PC-3 (cell line): ENCODE measurements at regions not wholly inside any gene's neighbourhood (a gene's known extent, or its start where the extent isn't known, plus 50 kb on each side); places are given as distances from the start of the nearest gene placed in this dataset.

Source experiments
- ATAC-seq: fragments of 200-7000 bp; cut with Tn5 transposase; 2 replicates; pipeline ENCODE4 v1.9.1; 2020; ENCODE audit warnings: mild to moderate bottlenecking, moderate library complexity
- BruUV-seq: library from RNA; stranded (reverse); fragments of 400-500 nt; replicated peaks from 2 replicates; lab custom pipeline; 2021; lab: Mats Ljungman, UMichigan
- CTCF ChIA-PET: fragments of 300-600 bp; sonication (Branson Sonifier 250); formaldehyde crosslinking; loops from one replicate; lab custom pipeline; 2022; ENCODE audit warnings: antibody characterized with exemption; lab: Charles Lee
- POLR2A ChIA-PET: fragments of 300-600 bp; sonication (Branson Sonifier 250); formaldehyde crosslinking; loops from one replicate; lab custom pipeline; 2022; ENCODE audit warnings: antibody characterized with exemption; ENCODE audit not compliant: unreplicated experiment; lab: Charles Lee
- DNase-seq: peaks from one replicate; pipeline ENCODE4 v3.0.0-alpha.2; 2015
- H2AFZ ChIP-seq: fragments of 300-600 bp; sonication (generic); 2 replicates; pipeline ENCODE4 v1.6.0; 2016; ENCODE audit warnings: antibody characterized with exemption, low read length
- H3F3A ChIP-seq: fragments of 300-600 bp; sonication (generic); one replicate; pipeline ENCODE4 v1.6.0; 2017; ENCODE audit warnings: antibody characterized with exemption, low read length, control low read depth, mild to moderate bottlenecking; ENCODE audit not compliant: unreplicated experiment
- H3K27ac ChIP-seq: fragments of 300-600 bp; sonication (generic); 2 replicates; pipeline ENCODE4 v1.5.1; 2016; ENCODE audit warnings: mild to moderate bottlenecking, low read length
- H3K27me3 ChIP-seq: fragments of 300-600 bp; sonication (generic); 2 replicates; pipeline ENCODE4 v1.6.1; 2016; ENCODE audit warnings: low read length, mixed read lengths
- H3K36me3 ChIP-seq: fragments of 300-600 bp; sonication (generic); 2 replicates; pipeline ENCODE4 v1.6.1; 2016; ENCODE audit warnings: low read depth, mixed run types, low read length, mixed read lengths
- H3K4me1 ChIP-seq: fragments of 300-600 bp; sonication (generic); 2 replicates; pipeline ENCODE4 v1.5.1; 2016; ENCODE audit warnings: low read length; ENCODE audit not compliant: insufficient read depth
- H3K4me2 ChIP-seq: fragments of 300-600 bp; sonication (generic); 2 replicates; pipeline ENCODE4 v1.6.0; 2016; ENCODE audit warnings: low read length
- H3K4me3 ChIP-seq: fragments of 300-600 bp; sonication (generic); 2 replicates; pipeline ENCODE4 v1.5.1; 2016; ENCODE audit warnings: mild to moderate bottlenecking, low read length, mixed read lengths
- H3K79me2 ChIP-seq: fragments of 300-600 bp; sonication (generic); 2 replicates; pipeline ENCODE4 v1.6.1; 2017; ENCODE audit warnings: low read length, mixed read lengths
- H3K9ac ChIP-seq: fragments of 300-600 bp; sonication (generic); 2 replicates; pipeline ENCODE4 v1.6.0; 2016; ENCODE audit warnings: mild to moderate bottlenecking, low read length
- H3K9me2 ChIP-seq: fragments of 300-600 bp; sonication (generic); replicated peaks from 2 replicates; pipeline ENCODE4 v1.6.1; 2016; ENCODE audit warnings: mixed run types, low read length, mixed read lengths
- H3K9me3 ChIP-seq: fragments of 300-600 bp; sonication (generic); 2 replicates; pipeline ENCODE4 v1.6.1; 2016; ENCODE audit warnings: low read length, mixed read lengths
- H4K20me1 ChIP-seq: fragments of 300-600 bp; sonication (generic); 2 replicates; pipeline ENCODE4 v1.6.1; 2016; ENCODE audit warnings: low read length, mixed read lengths
- CTCF ChIP-seq: fragments of 300-600 bp; sonication (generic); conservative IDR thresholded peaks from 2 replicates; pipeline ENCODE4 v1.5.1; 2017; ENCODE audit warnings: antibody characterized with exemption, low read depth, mild to moderate bottlenecking, low read length
- EZH2 ChIP-seq: fragments of 300-600 bp; sonication (generic); IDR thresholded peaks from one replicate; pipeline ENCODE4 v1.6.1; 2017; ENCODE audit warnings: antibody characterized with exemption, mild to moderate bottlenecking, low read length; ENCODE audit not compliant: unreplicated experiment
- EZH2phosphoT487 ChIP-seq: fragments of 300-600 bp; sonication (generic); IDR thresholded peaks from 2 replicates; pipeline ENCODE4 v1.6.1; 2018; ENCODE audit warnings: mild to moderate bottlenecking, antibody characterized with exemption, low read length, borderline replicate concordance
- intact Hi-C: fragments of 100-400 bp; cut with micrococcal nuclease; formaldehyde crosslinking; loops from 2 replicates; pipeline ENCODE4 v1.9.0; 2023

DNA sequence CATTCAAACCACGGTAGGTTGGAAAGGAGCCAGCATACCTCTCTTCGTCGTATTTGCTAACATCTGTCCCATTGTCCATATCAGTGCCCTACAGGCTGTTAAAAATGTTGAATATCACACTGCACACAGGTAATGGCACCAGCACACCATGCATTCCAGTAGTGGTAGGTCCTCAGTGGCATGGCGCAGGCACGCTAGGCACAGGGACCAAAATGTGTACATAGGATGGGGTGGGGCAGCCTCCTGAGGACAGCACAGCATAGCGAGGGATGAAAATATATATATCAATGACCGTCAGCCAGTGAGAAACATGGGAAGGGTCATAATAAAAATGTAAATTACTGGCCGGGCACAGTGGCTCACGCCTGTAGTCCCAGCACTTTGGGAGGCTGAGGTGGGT is 99.9 kb upstream of the CTBP2 start:
- ATAC-seq = no peak
- BruUV-seq = no TSS peak
- intact Hi-C loops = no loop called here

DNA sequence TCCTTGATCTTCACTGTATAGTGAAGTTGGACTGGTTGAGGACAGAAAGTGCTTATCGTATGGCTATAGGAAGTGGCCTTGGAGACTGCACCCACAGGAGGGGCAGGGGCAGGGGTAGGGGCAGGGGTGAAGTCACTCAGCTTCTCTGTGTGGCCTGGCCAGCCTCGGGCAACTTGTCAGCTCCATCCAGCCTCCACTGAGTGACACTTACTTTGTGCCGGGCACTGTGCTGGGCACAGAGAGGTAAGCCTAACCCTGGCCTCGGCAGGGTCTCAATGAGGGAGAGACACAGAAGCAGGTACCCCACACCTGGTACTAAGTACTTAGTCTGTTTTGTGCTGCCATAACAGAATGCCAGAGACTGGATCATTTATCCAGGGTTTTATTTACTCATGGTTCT is 99.3 kb upstream of the CTBP2 start:
- Histone ChIP-seq H3K9ac (no peak overlapping the region), H3K4me2 (no peak overlapping the region), H2AFZ (no peak overlapping the region), H4K20me1 (no peaks in the 10 kb centered on the region), H3K4me1 (peaks cover 23% of the 10 kb centered on the region), H3F3A (no peaks in the 10 kb centered on the region), H3K27ac (no peak overlapping the region), H3K79me2 (no peaks in the 10 kb centered on the region), H3K9me2 (no peaks in the 10 kb centered on the region), H3K27me3 (no peaks in the 10 kb centered on the region), H3K36me3 (no peaks in the 10 kb centered on the region), H3K4me3 (no peak overlapping the region), H3K9me3 (no peaks in the 10 kb centered on the region)
- POLR2A ChIA-PET = no interaction called here
- intact Hi-C loops = no loop called here
- DNase-seq (no peak), ATAC-seq (no peak)
- CTCF ChIA-PET = no interaction called here
- BruUV-seq = no TSS peak
- TF ChIP-seq EZH2phosphoT487 (no peak), CTCF (no peak), EZH2 (no peak)

More for the DNA sequence above, 99.9 kb upstream of the CTBP2 start:
- H3K27me3 ChIP-seq = no peaks in the 10 kb centered on the region
- DNase-seq = no peak
- no peak for TF ChIP-seq CTCF
- ChIA-PET CTCF (no interaction called here), POLR2A (no interaction called here)
- H3F3A ChIP-seq = no peaks in the 10 kb centered on the region
- no peaks in the 10 kb centered on the region for H3K9me2 ChIP-seq
- no peak overlapping the region for H3K4me3 ChIP-seq
- no peaks in the 10 kb centered on the region for H3K79me2 ChIP-seq
- H4K20me1 ChIP-seq = no peaks in the 10 kb centered on the region
- H3K4me2 ChIP-seq = no peak overlapping the region
- H3K4me1 ChIP-seq = peaks cover 29% of the 10 kb centered on the region
- no peaks in the 10 kb centered on the region for H3K9me3 ChIP-seq
- H3K36me3 ChIP-seq = no peaks in the 10 kb centered on the region
- H3K27ac ChIP-seq = no peak overlapping the region
- H3K9ac ChIP-seq = no peak overlapping the region
- H2AFZ ChIP-seq = no peak overlapping the region

DNA sequence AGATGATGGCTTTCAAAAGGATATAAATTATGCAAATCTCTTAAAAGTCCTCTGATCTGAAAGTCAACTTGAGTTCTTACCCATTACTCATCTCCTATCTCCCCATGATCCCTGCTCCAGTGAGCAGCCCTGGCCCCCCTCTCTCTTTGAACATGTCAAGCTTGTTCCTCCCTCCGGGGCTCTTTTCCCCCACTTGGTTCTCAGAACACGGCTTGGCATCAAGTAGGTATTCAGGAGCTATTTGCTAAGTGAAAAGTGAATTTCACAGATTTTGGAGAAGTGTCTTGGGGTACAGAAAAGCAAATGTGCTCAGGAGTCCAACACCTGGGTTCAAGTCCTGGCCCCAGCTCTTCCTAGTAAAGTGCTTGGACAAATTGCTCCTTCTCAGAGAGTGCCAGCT is 98.3 kb upstream of the CTBP2 start:
- no peaks in the 10 kb centered on the region for H3K9me3 ChIP-seq
- no peaks in the 10 kb centered on the region for H3K27me3 ChIP-seq
- H3K36me3 ChIP-seq = no peaks in the 10 kb centered on the region
- no peak overlapping the region for H3K4me2 ChIP-seq
- H3K79me2 ChIP-seq = no peaks in the 10 kb centered on the region
- no peak for ATAC-seq
- no peak overlapping the region for H2AFZ ChIP-seq
- TF ChIP-seq EZH2phosphoT487 (no peak), EZH2 (no peak), CTCF (no peak)
- no peak for DNase-seq
- no peak overlapping the region for H3K9ac ChIP-seq
- ChIA-PET CTCF (no interaction called here), POLR2A (no interaction called here)
- H3K4me3 ChIP-seq = no peak overlapping the region
- no TSS peak for BruUV-seq
- H3K4me1 ChIP-seq = peaks cover 15% of the 10 kb centered on the region
- intact Hi-C loops = no loop called here
- H4K20me1 ChIP-seq = no peaks in the 10 kb centered on the region
- no peaks in the 10 kb centered on the region for H3K9me2 ChIP-seq
- H3K27ac ChIP-seq = no peak overlapping the region
- H3F3A ChIP-seq = no peaks in the 10 kb centered on the region
